Mesenteric fat pad (tissue), 1 donor: ENCODE measurements at regions not wholly inside any gene's neighbourhood (a gene's known extent, or its start where the extent isn't known, plus 50 kb on each side); places are given as distances from the start of the nearest gene placed in this dataset.

Experiments used
- DNase-seq: peaks from one replicate; pipeline ENCODE4 v3.0.0-alpha.2; 2020; ENCODE audit warnings: low spot score
- donor health status: DM: yes; HTN: yes; CAD: no.

DNA sequence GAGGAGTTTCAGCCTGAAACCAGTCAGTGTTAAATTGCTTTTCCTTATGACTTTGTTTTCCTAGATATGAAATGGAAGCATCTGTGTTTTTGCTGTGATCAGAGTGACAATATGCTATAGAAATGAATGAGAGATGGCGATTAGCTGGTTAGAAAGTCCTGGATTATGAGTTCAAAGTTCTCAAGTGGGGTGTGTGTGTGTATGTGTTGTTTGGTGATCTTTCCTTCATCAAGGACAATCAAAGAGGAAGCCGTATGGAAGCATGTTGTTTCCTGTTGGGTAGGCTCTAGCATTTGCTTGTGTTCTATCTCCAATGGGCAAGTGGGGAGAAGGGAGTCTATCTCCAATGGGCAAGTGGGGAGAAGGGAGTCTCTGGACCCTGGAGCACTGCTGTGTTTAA lies 64.0 kb upstream of the STX18 start:
- no peak for DNase-seq

DNA sequence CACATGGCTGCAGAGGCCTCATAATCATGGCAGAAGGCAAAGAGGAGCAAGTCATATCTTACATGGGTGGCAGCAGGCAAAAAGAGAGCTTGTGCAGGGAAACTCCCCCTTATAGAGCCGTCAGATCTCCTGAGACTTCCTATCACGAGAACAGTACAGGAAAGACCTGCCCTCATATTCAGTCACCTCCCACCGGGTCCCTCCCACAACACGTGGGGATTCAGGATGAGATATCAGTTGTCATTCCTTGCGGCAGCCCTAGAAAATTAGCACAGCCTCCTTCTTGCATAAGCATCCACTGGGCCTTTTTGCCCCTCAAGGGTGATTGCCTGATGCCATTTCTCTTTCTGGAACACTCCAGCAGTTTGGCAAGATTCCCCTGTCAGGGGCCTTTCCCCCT lies 61.7 kb upstream of the STX18 start:
- DNase-seq, result no peak

- no peak for DNase-seq
Observed at GRCh38 chr4:4603067-4603466, 61.2 kb upstream of the STX18 start.

DNA sequence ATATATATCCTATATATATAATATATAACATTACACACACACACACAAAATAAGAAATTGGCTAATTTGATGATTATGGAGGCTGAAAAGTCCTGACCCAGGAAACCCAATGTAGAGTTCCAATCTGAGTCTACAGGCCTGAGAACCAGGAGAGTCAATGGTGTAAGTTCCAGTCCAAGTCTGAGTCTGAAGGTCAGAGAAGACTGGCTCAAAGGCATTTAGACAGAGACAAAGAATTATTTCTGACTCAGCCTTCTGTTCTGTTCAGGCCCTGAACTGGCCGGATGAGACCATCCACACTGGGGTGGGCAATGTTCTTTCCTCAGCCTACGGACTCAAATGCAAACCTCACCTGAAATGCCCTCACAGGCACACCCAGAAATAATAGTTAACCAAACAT lies 60.6 kb upstream of the STX18 start:
- DNase-seq, result no peak

DNA sequence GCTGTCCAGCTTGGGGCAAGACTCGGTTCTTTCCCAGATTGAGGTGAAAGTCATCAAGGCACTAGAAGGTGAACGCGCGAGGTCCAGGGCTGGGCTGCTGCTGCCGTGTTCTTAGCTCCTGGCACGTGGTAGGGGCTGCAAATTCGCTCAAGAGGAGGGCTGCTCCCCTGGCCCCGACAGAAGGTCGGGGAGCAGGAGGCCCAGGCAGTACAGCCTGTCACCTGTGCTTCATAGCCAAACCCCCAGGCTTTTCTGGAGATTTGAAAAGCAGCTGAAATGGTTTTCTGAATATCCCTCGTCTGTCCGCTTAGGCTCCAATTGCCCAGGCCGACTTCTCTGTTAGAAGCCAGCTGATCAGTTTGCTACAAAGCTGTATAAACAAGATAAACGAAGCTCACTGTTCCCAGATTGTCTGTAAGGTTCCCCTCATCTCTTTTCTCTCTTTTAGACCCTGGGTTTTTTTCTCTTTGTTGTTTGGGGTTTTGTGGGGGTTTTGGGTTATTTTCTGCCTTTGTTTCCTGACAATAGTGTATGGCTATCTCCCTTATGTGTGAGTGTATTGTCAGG lies 60.0 kb upstream of the STX18 start:
- no peak for DNase-seq

GRCh38 chr4:4599481-4600275 lies 57.8 kb upstream of the STX18 start:
- DNase-seq, result no peak

DNA sequence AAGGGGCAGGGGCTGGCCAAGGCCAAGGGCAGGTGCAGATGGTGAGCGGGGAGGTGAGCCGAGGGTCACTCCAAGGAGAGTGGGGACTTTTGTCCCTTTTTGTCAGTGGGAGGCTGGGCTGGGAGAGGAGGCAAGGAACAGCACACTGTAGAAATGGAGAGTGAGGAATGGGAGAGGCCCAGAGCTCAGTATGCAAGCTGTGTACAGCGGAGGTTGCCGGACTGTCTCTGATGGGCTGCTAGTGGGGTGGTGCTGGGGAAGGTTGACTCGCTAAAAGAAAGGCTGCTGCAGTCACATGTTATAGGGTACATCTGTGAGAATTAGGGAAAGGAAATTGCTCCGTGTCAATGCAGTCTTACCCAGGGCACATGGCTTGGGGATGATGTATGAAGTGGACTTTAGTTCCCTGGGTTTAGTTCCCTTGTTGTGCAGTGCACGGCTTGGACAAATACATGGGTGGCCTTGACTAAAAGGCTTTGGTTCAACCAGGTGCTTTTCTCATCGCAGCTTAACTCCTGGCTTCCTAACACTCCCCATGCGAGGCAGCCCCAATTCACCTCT lies 57.1 kb upstream of the STX18 start:
- no peak for DNase-seq

- no peak for DNase-seq
Observed at GRCh38 chr4:4596720-4597119, 54.9 kb upstream of the STX18 start.

DNA sequence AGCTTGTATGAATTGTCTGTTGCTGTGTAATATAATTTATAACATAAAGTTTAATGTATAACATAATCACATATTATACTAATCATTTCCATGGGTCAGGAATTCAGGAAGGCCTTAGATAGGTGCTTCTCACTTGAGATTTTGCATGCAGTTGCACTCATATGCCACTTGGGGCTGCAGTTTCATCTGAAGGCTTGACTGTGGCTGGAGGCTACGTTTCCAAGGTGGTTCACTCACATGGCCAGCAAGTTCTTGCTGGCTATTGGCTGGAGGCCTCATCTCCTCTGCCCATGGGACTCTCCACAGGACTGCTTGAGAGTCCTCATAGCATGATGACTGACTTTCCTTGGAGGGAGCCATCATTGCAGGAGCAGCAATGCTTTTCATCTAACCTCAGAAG lies 53.4 kb upstream of the STX18 start:
- DNase-seq, result no peak

- DNase-seq, result no peak
Observed at GRCh38 chr4:4594285-4594920, 52.6 kb upstream of the STX18 start.

DNA sequence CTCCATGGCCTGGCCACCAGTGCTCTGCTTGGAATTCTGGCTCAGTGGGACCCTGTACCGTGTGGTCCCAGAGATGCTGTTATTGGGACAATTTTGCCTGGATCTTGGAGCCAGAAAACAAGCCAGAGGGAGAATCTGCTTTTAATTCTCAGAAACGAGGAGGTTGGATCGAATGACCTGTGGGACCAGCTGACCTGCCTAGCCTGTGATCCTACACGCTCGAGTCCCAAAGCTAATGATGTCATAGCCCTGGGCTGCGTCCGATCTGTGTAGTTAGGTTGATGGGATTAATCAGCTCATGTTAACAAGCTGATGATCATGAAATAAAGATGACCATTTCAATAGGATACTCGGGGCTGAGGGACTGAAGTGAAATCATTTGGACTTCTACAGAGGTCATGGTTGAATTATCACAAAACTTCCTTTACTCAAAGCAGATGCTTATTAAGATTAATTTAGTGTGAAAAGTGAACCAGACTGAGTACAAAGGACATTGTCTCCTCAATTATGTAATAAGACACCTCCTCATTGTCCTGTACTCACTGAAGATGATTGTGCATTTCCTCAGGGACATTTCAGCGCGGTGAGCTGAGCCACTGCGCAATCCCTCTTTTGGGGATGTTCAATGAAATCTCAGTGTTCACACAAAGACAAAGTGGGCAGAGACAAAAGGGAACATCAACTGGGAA lies 51.9 kb upstream of the STX18 start:
- no peak for DNase-seq

- DNase-seq, result no peak
Observed at GRCh38 chr4:4592414-4592813, 50.6 kb upstream of the STX18 start.
